GM12878 (cell line): ENCODE measurements at regions not wholly inside any gene's neighbourhood (a gene's known extent, or its start where the extent isn't known, plus 50 kb on each side); places are given as distances from the start of the nearest gene placed in this dataset.

Experiments
- ATAC-seq: fragments of 200-7000 bp; cut with Tn5 transposase; 3 replicates; pipeline ENCODE4 v1.9.1; 2020; ENCODE audit warnings: mild to moderate bottlenecking, moderate library complexity
- BruUV-seq: library from RNA; stranded (reverse); fragments of 400-500 nt; replicated peaks from 2 replicates; lab custom pipeline; 2021; lab: Mats Ljungman, UMichigan
- CTCF ChIA-PET: fragments of 300-600 bp; sonication (Branson Sonifier 250); formaldehyde crosslinking; extraction: SDS; loops from one replicate; lab custom pipeline; 2021; ENCODE audit warnings: inconsistent platforms; lab: Yijun Ruan, JAX
- POLR2A ChIA-PET: fragments of 350-600 bp; formaldehyde crosslinking; extraction: SDS; loops from one replicate; lab custom pipeline; 2021; ENCODE audit warnings: inconsistent platforms; lab: Charles Lee
- RAD21 ChIA-PET: fragments of 300-600 bp; sonication (Branson Sonifier 250); formaldehyde crosslinking; loops from one replicate; lab custom pipeline; 2023; ENCODE audit warnings: antibody characterized with exemption; ENCODE audit not compliant: unreplicated experiment; lab: Charles Lee
- SMC1A ChIA-PET: fragments of 300-600 bp; sonication (Branson Sonifier 250); formaldehyde crosslinking; loops from one replicate; lab custom pipeline; 2023; ENCODE audit not compliant: unreplicated experiment, uncharacterized antibody; lab: Charles Lee
- DNase-seq: peaks from one replicate; pipeline ENCODE4 v3.0.0-alpha.2; 2011; ENCODE audit warnings: low read depth, low spot score
- FAIRE-seq: peaks from 3 replicates; lab custom pipeline; 2011; peaks lifted over from hg19 to GRCh38; lab: Jason Lieb, UNC
- H2AFZ ChIP-seq: 2 replicates; pipeline ENCODE4 v1.6.0; 2011; ENCODE audit warnings: low read depth, low read length, control low read depth; ENCODE audit not compliant: control insufficient read depth
- H3K27ac ChIP-seq: 2 replicates; pipeline ENCODE4 v1.5.1; 2011; ENCODE audit warnings: control low read depth; ENCODE audit not compliant: control insufficient read depth, insufficient read depth
- H3K27me3 ChIP-seq, 2 experiments: replicated peaks in 1 of 2; 2 replicates each; pipeline versions ENCODE4 v1.6.0 to v1.6.1; 2011; ENCODE audit warnings: low read length in 1 of 2; ENCODE audit not compliant: control insufficient read depth in 2 of 2, insufficient read depth in 2 of 2
- H3K36me3 ChIP-seq, 2 experiments: 2 replicates each; pipeline ENCODE4 v1.5.1; 2011; ENCODE audit warnings: low read length in 1 of 2; ENCODE audit not compliant: control insufficient read depth in 2 of 2, insufficient read depth in 2 of 2
- H3K4me1 ChIP-seq: 2 replicates; pipeline ENCODE4 v1.6.1; 2011; ENCODE audit warnings: mild to moderate bottlenecking, low read length, moderate library complexity, mixed read lengths; ENCODE audit not compliant: control insufficient read depth, insufficient read depth
- H3K4me2 ChIP-seq: 2 replicates; pipeline ENCODE4 v1.6.0; 2011; ENCODE audit warnings: control low read depth; ENCODE audit not compliant: control insufficient read depth, insufficient read depth
- H3K4me3 ChIP-seq: fragments of 200-600 bp; sonication (generic); 2 replicates; pipeline ENCODE4 v1.5.1; 2016
- H3K79me2 ChIP-seq: 2 replicates; pipeline ENCODE4 v1.6.0; 2011; ENCODE audit warnings: low read length; ENCODE audit not compliant: control insufficient read depth, insufficient read depth
- H3K9ac ChIP-seq: 2 replicates; pipeline ENCODE4 v1.8.0; 2011; ENCODE audit warnings: low read length, control low read depth, mixed read lengths; ENCODE audit not compliant: control insufficient read depth, insufficient read depth
- H3K9me3 ChIP-seq: replicated peaks from 3 replicates; pipeline ENCODE4 v1.5.1; 2011; ENCODE audit warnings: mild to moderate bottlenecking, low read length; ENCODE audit not compliant: control insufficient read depth, insufficient read depth
- H4K20me1 ChIP-seq: 2 replicates; pipeline ENCODE4 v1.6.0; 2011; ENCODE audit not compliant: control insufficient read depth, insufficient read depth
- ASH2L ChIP-seq: fragments of 300-600, 200-600 bp; sonication (generic); IDR thresholded peaks from 2 replicates; pipeline ENCODE4 v1.6.1; 2017; ENCODE audit warnings: low read depth, mild to moderate bottlenecking, borderline replicate concordance
- CHD1 ChIP-seq: IDR thresholded peaks from 2 replicates; pipeline ENCODE4 v1.6.1; 2012; ENCODE audit warnings: low read depth, low read length, improper control_type of control experiment
- ESRRA ChIP-seq: IDR thresholded peaks from 2 replicates; pipeline ENCODE4 v1.6.1; 2012; ENCODE audit warnings: mild to moderate bottlenecking, low read length, improper control_type of control experiment
- HDAC2 ChIP-seq: fragments of 200-600 bp; sonication (generic); IDR thresholded peaks from 2 replicates; pipeline ENCODE4 v1.6.1; 2017
- KLF5 ChIP-seq: fragments of 450-650 bp; IDR thresholded peaks from 2 replicates; pipeline ENCODE4 v1.6.1; 2014; ENCODE audit warnings: mild to moderate bottlenecking; ENCODE audit not compliant: partially characterized antibody
- POU2F2 ChIP-seq: IDR thresholded peaks from 3 replicates; pipeline ENCODE4 v1.6.1; 2011; ENCODE audit warnings: low read depth, mild to moderate bottlenecking, low read length, borderline replicate concordance
- SKIL ChIP-seq: fragments of 450-650 bp; IDR thresholded peaks from 2 replicates; pipeline ENCODE4 v1.6.1; 2017; ENCODE audit warnings: mild to moderate bottlenecking, low read depth, inconsistent platforms; ENCODE audit not compliant: poor library complexity, severe bottlenecking
- SUPT20H ChIP-seq: IDR thresholded peaks from 2 replicates; pipeline ENCODE4 v1.6.1; 2011; ENCODE audit warnings: low read depth, mild to moderate bottlenecking, low read length, moderate library complexity, borderline replicate concordance; ENCODE audit not compliant: control insufficient read depth
- WRNIP1 ChIP-seq: IDR thresholded peaks from 2 replicates; pipeline ENCODE4 v1.6.1; 2011; ENCODE audit warnings: low read depth, low read length, improper control_type of control experiment, borderline replicate concordance
- YY1 ChIP-seq: IDR thresholded peaks from 2 replicates; pipeline ENCODE4 v1.6.1; 2011; ENCODE audit warnings: low read depth, mild to moderate bottlenecking, low read length
- WGBS: methylation state at CpG from one replicate; pipeline ENCODE4 v1.1.6; 2016; ENCODE audit warnings: low lambda C conversion rate; ENCODE audit not compliant: insufficient replicate concordance, insufficient coverage; ENCODE audit errors: missing lambda C conversion rate; 5-methylcytosine and 5-hydroxymethylcytosine counted together
- in situ Hi-C: fragments of 300-500 bp; cut with MboI; formaldehyde crosslinking; loops from 9 replicates; pipeline ENCODE4 v1.14.3; 2018; ENCODE audit warnings: mixed read lengths
- intact Hi-C: fragments of 100-400 bp; cut with micrococcal nuclease; formaldehyde crosslinking; loops from one replicate; pipeline ENCODE4 v1.14.2; 2022; ENCODE audit not compliant: unreplicated experiment

- H3K4me1 ChIP-seq, result no peaks in the 10 kb centered on the region
- WGBS, result 95% methylated on average over 4 of the region's 4 CpGs
- intact Hi-C loops, result loop anchor here (10.0 kb wide), 1 partner anchor 62 kb away; no protein-coding TSS in a partner anchor
- ChIA-PET POLR2A (no interaction called here), RAD21 (no interaction called here), SMC1A (no interaction called here), CTCF (no interaction called here)
- no peak for FAIRE-seq
- in situ Hi-C loops, result no loop called here
- no peak overlapping the region for H3K4me2 ChIP-seq
- H3K79me2 ChIP-seq, result no peaks in the 10 kb centered on the region
- no peaks in the 10 kb centered on the region for H3K36me3 ChIP-seq
- H2AFZ ChIP-seq, result no peak overlapping the region
- TF ChIP-seq ASH2L, result no peak
- TF ChIP-seq ESRRA, result no peak
- TF ChIP-seq YY1, result no peak
- no peak for TF ChIP-seq HDAC2
- no peak for TF ChIP-seq POU2F2
- TF ChIP-seq CHD1, result no peak
- TF ChIP-seq SUPT20H, result no peak
- TF ChIP-seq KLF5, result no peak
- no peak for TF ChIP-seq WRNIP1
- no peak for TF ChIP-seq SKIL
- DNase-seq, result no peak
- H3K27ac ChIP-seq, result no peak overlapping the region
- no TSS peak for BruUV-seq
- no peaks in the 10 kb centered on the region for H3K27me3 ChIP-seq
- no peak overlapping the region for H3K4me3 ChIP-seq
- no peak overlapping the region for H3K9ac ChIP-seq
- no peaks in the 10 kb centered on the region for H4K20me1 ChIP-seq
- no peak for ATAC-seq
- no peaks in the 10 kb centered on the region for H3K9me3 ChIP-seq
These were observed 182.0 kb downstream of the LURAP1L start for GRCh38 chr9:12956805-12957204.
